SJCRH30 (cell line): ENCODE measurements at regions not wholly inside any gene's neighbourhood (a gene's known extent, or its start where the extent isn't known, plus 50 kb on each side); places are given as distances from the start of the nearest gene placed in this dataset.
"Not testable (repeated sequence)": the region's sequence is repeated elsewhere in the genome, so short reads cannot be mapped to it uniquely, and the experiment has no call there.

ENCODE experiments used
- DNase-seq, 2 experiments: peaks; one replicate each; pipeline ENCODE4 v3.0.0-alpha.2; 2015 to 2020
- H3K27ac ChIP-seq: fragments of 250-450 bp; sonication (Bioruptor Pico); 2 replicates; pipeline ENCODE4 v1.5.1; 2020; ENCODE audit warnings: mild to moderate bottlenecking, moderate library complexity
- H3K27me3 ChIP-seq: fragments of 250-450 bp; sonication (Bioruptor Pico); 2 replicates; pipeline ENCODE4 v1.5.1; 2020; ENCODE audit warnings: mild to moderate bottlenecking, moderate library complexity
- H3K36me3 ChIP-seq: fragments of 250-450 bp; sonication (Bioruptor Pico); 2 replicates; pipeline ENCODE4 v1.5.1; 2020; ENCODE audit warnings: mild to moderate bottlenecking, moderate library complexity
- H3K4me1 ChIP-seq: fragments of 250-450 bp; sonication (Bioruptor Pico); 2 replicates; pipeline ENCODE4 v1.5.1; 2020; ENCODE audit warnings: mild to moderate bottlenecking, moderate library complexity
- H3K4me3 ChIP-seq: fragments of 250-450 bp; sonication (Bioruptor Pico); 2 replicates; pipeline ENCODE4 v1.5.1; 2020; ENCODE audit warnings: mild to moderate bottlenecking, moderate library complexity
- H3K9me3 ChIP-seq: fragments of 250-450 bp; sonication (Bioruptor Pico); replicated peaks from 2 replicates; pipeline ENCODE4 v1.5.1; 2020; ENCODE audit warnings: mild to moderate bottlenecking, moderate library complexity

DNA sequence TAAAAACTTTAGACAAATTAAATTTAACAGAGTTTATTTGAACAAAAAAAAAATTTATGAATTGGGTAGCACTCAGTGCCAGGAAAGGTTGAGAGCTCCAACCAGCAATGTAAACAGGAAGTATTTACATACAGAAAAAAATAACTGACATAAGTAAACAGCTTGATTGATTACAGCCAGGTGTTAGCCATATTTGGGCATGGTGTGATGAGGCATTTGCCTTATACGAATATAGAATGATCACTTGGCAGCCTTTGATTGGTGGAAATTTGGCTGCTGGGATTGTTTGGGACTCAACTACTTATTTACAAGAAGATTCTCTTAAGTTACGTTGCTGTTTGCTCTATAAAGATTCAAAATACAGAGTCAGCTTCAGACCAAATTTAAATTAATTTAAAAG, 172.0 kb downstream of the ADAM29 start:
- H3K27me3 ChIP-seq: no peaks in the 10 kb centered on the region
- DNase-seq: peak; percentile 2 to 8
- no peak overlapping the region for H3K27ac ChIP-seq
- H3K4me3 ChIP-seq: no peak overlapping the region
- no peaks in the 10 kb centered on the region for H3K9me3 ChIP-seq
- no peaks in the 10 kb centered on the region for H3K36me3 ChIP-seq
- H3K4me1 ChIP-seq: no peaks in the 10 kb centered on the region

DNA sequence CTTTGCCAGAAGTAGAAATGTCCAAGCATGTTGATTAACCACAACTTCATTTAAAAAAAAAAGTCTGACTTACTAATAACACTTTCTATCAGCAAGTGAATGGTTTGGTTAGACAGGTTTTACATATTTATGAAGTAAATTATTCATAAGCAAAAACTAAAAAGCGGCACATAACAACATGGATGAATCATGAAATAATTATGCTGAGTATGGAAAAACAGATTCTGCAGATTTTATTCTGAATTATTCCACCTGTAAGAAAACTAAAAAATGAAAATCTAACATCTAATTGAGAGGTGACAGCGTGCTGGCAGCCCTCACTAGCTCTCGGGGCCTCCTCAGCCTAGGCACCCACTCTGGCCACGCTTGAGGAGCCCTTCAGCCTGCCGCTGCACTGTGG, 173.5 kb downstream of the ADAM29 start:
- Histone ChIP-seq H3K36me3 (no peaks in the 10 kb centered on the region), H3K4me1 (no peaks in the 10 kb centered on the region), H3K9me3 (no peaks in the 10 kb centered on the region), H3K27me3 (no peaks in the 10 kb centered on the region), H3K4me3 (no peak overlapping the region), H3K27ac (no peak overlapping the region)
- no peak for DNase-seq

DNA sequence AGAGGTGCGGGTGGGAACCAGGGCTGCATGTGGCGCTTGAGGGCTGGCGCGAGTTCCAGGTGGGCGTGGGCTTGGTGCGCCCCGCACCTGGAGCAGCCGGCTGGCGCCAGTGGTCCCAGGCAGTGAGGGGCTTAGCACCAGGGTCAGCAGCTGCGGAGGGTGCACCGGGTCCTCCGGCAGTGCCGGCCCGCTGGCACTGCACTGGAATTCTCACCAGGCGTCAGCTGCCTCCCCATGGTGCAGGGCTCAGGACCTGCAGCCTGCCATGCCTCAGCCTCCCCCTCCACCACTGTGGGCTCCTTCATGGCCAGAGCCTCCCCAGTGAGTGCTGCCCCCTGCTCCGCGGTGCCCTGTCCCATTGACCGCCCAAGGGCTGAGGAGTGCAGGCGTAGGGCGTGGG, 174.0 kb downstream of the ADAM29 start:
- Histone ChIP-seq H3K27me3 (no peaks in the 10 kb centered on the region), H3K4me1 (no peaks in the 10 kb centered on the region), H3K9me3 (no peaks in the 10 kb centered on the region), H3K4me3 (no peak overlapping the region), H3K36me3 (no peaks in the 10 kb centered on the region), H3K27ac (no peak overlapping the region)
- no peak for DNase-seq

DNA sequence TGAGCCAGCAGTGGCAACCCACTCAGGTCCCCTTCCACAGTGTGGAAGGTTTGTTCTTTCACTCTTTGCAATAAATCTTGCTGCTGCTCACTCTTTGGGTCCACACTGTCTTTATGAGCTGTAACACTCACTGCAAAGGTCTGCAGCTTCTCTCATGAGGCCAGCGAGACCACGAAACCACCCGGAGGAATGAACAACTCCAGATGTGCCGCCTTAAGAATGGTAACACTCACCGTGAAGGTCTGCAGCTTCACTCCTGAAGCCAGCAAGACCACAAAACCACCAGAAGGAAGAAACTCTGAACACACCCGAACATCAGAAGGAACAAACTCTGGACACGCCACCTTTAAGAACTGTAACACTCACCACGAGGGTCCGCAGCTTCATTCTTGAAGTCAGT, 174.9 kb downstream of the ADAM29 start:
- H3K4me3 ChIP-seq, H3K36me3 ChIP-seq, H3K27ac ChIP-seq, H3K4me1 ChIP-seq, H3K9me3 ChIP-seq, DNase-seq, H3K27me3 ChIP-seq: not testable (repeated sequence)

DNA sequence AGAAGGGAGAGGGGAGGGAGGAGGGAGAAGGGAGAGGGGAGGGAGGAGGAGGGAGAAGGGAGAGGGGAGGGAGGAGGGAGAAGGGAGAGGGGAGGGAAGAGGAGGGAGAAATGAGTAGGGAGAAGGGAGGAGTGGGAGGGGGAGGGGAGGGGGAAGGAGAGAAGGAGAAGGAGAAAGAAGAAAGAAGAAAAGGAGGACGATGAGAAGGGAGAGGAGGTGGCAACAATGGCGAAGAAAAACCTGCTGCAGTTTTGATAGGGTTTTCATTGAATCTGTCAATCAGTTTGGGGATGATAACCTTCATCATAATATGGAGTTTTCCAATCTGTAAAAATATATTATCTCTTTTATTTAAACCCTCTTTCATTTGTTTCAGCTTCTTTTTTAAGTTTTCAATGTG, 185.2 kb downstream of the ADAM29 start:
- no peaks in the 10 kb centered on the region for H3K9me3 ChIP-seq
- no peaks in the 10 kb centered on the region; the same call in 1 of the 2 replicates for H3K4me1 ChIP-seq
- DNase-seq: no peak
- no peak overlapping the region for H3K4me3 ChIP-seq
- no peaks in the 10 kb centered on the region for H3K27me3 ChIP-seq
- H3K36me3 ChIP-seq: no peaks in the 10 kb centered on the region
- no peak overlapping the region for H3K27ac ChIP-seq

DNA sequence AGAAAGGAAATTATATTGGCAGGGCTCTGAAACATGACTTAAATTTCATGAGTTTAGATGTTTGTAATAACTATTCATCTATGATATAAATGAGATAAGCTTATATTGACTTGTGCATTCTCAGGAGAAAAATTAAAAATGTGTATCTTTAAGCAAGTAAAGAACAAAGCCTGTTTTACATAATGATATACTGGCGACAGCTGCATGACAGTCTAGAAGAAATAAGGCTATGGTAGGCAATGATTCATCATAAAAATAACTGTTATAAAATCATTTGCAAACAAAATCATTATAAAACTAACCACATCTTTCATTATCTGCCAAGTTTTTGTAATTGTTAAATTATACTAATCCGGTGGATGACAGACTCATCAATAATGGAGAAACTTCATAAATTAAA, 188.1 kb downstream of the ADAM29 start:
- peak in 1 of 2 experiments; percentile 2 for DNase-seq
- no peaks in the 10 kb centered on the region for H3K36me3 ChIP-seq
- H3K27ac ChIP-seq: no peak overlapping the region
- H3K4me1 ChIP-seq: no peaks in the 10 kb centered on the region; the same call in 1 of the 2 replicates
- no peaks in the 10 kb centered on the region for H3K27me3 ChIP-seq
- no peaks in the 10 kb centered on the region for H3K9me3 ChIP-seq
- H3K4me3 ChIP-seq: no peak overlapping the region

DNA sequence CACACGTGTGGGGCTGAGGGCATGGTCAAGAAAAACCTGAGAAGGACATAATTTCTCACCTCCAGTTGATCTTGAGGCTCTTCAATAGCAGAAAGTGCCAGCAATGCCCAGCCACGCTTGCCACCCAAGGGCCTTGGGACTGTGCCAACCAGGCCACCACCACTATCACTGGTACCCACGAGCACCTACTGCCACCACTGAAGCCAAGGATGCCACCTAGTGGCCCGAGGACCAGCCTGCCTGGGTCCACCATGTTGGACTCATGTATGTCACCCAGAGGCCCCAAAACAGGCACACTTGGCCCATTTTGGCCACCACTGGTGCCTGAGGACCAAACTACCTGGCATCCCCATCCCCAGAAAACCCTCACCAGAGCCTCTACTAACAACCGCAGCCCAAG, 191.8 kb downstream of the ADAM29 start:
- peak; percentile 2 to 3 for DNase-seq
- no peak overlapping the region for H3K27ac ChIP-seq
- H3K4me3 ChIP-seq: no peak overlapping the region
- H3K4me1 ChIP-seq: no peaks in the 10 kb centered on the region; the same call in 1 of the 2 replicates
- no peaks in the 10 kb centered on the region for H3K9me3 ChIP-seq
- H3K36me3 ChIP-seq: no peaks in the 10 kb centered on the region
- H3K27me3 ChIP-seq: no peaks in the 10 kb centered on the region

DNA sequence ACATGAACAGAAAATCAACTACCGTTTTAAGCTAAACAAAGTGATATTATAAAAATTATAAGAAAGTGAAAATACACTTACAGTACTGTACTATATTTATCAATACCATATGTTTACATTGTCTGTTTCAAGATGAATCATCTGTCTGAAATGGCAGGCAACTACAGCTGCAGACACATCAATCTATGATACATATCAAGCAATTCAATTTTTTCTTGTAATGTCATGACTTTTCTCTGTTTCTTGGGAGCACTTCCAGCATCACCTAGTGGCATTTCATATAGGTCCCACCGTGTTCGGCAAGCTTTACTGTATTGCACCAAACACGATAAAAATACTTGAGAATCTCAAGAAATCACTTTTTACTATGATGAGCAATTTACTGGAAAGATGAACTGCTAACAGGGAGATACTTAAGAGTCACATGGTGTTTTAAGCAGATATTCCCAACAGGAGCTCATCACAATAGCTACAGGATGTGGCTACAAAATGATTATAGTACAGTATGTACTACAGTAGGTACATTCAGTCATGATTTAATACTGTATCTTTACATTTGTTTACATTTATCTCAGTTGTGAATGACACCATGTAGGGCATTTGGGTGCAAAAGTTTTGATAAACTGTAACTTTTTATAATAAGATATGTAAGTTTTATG, 207.4 kb downstream of the ADAM29 start:
- no peaks in the 10 kb centered on the region for H3K4me1 ChIP-seq
- H3K9me3 ChIP-seq: no peaks in the 10 kb centered on the region
- DNase-seq: no peak
- H3K27ac ChIP-seq: no peak overlapping the region
- no peak overlapping the region for H3K4me3 ChIP-seq
- no peaks in the 10 kb centered on the region for H3K36me3 ChIP-seq
- no peaks in the 10 kb centered on the region for H3K27me3 ChIP-seq

DNA sequence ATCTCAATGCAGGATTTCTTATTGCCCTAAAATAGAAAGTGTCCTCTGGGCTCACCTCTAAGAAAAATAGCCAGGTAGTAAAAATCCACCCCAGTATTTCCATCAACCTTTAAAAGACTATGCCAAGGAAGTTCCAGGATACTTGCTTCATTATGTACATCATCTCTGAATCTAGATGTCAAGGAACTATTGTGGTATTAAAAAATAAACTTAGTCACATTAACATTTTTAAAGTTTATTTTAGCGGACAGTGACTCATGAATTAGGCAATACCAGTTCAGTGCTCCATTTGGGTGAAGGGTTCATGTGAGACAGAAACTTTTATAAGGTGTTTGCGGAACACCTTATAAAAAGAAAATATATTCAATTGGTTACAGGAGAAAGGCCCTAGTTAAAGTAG, 209.2 kb downstream of the ADAM29 start:
- no peaks in the 10 kb centered on the region for H3K9me3 ChIP-seq
- no peaks in the 10 kb centered on the region for H3K27me3 ChIP-seq
- H3K4me3 ChIP-seq: no peak overlapping the region
- DNase-seq: no peak
- no peak overlapping the region for H3K27ac ChIP-seq
- no peaks in the 10 kb centered on the region for H3K4me1 ChIP-seq
- H3K36me3 ChIP-seq: no peaks in the 10 kb centered on the region

DNA sequence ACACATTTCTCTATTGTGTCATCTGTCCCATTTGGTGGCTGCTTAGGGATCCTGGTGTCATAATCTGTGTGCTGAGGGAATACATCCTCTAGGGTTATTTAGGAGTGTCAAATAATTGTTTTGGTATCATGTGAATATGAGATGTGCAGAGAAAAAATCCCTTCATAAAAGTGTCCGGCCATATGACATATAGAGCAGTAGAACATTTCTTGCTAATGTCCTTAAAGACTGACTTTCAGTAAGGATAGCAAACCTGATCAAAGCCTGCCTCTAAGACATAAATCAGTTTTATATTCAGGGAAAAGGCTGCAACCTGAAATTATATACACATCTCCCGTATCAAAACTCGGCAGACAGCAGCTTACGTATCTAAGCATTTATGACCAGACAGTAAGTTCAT, 211.6 kb downstream of the ADAM29 start:
- Histone ChIP-seq H3K36me3 (no peaks in the 10 kb centered on the region), H3K4me3 (no peak overlapping the region), H3K4me1 (no peaks in the 10 kb centered on the region), H3K27me3 (no peaks in the 10 kb centered on the region), H3K9me3 (no peaks in the 10 kb centered on the region), H3K27ac (no peak overlapping the region)
- no peak for DNase-seq

DNA sequence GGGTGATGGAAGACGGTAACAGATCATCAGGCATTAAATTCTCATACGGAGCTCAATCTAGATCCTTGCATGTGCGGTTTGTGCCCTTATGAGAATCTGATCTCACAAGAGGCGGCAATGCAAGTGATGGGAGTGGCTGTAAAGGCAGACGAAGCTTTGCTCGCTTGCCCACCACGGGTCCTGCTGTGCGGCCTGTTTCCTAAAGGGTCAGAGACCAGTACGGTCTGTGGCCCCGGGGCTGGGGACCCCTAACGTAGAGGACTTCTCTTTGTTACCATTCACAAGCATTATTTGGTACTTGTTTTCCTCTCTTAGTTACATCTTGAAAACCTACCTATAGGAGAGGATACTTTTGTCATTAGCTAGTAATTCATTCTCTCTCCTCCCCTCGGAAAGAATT, 221.0 kb downstream of the ADAM29 start:
- no peak for DNase-seq
- no peaks in the 10 kb centered on the region for H3K9me3 ChIP-seq
- no peaks in the 10 kb centered on the region for H3K27me3 ChIP-seq
- no peaks in the 10 kb centered on the region for H3K4me1 ChIP-seq
- no peak overlapping the region for H3K4me3 ChIP-seq
- H3K27ac ChIP-seq: no peak overlapping the region
- H3K36me3 ChIP-seq: no peaks in the 10 kb centered on the region

DNA sequence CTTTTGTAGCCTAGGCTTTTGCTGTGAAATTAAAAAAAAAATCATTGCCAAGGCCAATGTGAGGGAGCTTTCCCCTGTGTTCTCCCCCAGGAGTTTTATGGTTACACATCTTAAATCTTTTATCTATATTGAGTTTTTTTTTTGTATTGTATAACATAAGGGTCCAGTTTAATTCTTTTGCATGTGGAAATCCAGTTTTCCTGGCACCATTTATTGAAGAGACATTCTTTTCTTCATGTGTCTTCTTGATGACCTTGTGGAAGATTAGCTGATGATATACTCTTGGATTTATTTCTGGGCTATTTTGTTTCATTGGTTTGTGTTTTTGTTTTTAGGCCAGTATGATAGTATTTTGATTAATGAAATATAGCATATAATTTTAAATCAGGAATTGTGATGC, 225.0 kb downstream of the ADAM29 start:
- Histone ChIP-seq H3K4me1 (no peaks in the 10 kb centered on the region), H3K36me3 (no peaks in the 10 kb centered on the region), H3K27ac (no peak overlapping the region), H3K27me3 (no peaks in the 10 kb centered on the region), H3K4me3 (no peak overlapping the region), H3K9me3 (no peaks in the 10 kb centered on the region)
- no peak for DNase-seq

DNA sequence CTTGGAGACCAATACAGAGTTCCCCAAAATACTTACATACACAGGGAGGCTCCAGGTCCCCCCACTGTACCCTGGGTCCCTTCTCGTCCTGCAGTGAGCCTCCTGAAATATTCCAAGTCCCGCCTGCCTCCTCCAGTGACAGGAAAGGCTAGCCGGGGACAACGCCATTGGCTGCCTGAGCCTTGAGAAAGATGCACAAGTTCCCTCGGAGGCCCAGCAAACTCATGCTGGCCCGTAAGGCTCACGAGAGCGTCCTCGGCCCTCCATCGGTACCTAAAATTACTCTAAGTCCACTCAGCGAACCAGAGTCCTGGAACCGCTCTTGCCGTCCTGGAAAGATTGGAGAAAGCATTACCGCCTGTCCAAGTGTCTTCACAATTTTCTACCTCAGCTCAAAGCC, 228.6 kb downstream of the ADAM29 start:
- H3K9me3 ChIP-seq: no peaks in the 10 kb centered on the region

DNA sequence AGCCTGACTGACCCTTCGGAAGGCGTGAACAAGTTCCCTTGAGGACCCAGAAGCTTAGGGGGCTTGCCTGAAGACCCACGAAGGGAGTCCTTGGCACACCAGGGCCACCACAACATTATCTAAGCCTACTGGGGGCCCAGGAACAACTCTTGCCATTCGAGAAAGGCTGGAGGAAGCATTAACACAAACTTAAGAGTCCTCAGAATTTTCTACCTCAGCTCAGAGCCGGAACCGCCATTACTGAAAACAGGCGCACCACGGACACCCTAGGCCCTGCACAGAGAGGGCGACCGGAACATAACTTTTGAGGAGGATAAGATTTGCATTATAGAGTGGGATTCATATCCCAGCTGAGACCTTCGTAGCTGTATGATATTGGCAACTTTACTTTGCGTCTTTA, 229.1 kb downstream of the ADAM29 start:
- Histone ChIP-seq H3K9me3 (no peaks in the 10 kb centered on the region), H3K4me1 (no peaks in the 10 kb centered on the region), H3K27ac (no peak overlapping the region), H3K36me3 (no peaks in the 10 kb centered on the region), H3K4me3 (no peak overlapping the region), H3K27me3 (no peaks in the 10 kb centered on the region)
- DNase-seq: no peak

More for the DNA sequence above, 228.6 kb downstream of the ADAM29 start:
- DNase-seq: no peak
- Histone ChIP-seq H3K27ac (no peak overlapping the region), H3K4me1 (no peaks in the 10 kb centered on the region), H3K36me3 (no peaks in the 10 kb centered on the region), H3K27me3 (no peaks in the 10 kb centered on the region), H3K4me3 (no peak overlapping the region)

DNA sequence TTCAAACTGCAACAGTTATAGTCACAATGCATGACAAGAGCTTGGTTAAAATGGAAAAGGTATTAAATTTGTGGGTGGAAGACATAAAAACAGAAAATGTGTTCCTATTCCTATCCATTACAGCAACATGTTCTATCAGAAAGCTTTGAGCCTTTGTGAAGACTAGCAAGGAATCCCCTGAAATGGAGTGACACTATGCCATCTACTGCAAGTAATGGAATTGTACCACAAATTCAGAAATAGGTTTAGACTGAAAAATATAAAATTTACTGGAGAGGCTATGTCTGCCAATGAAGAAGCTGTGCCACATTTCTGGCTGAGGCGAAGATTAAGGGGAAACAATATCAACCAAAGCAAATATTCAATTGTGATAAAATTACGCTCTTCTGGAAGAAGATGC, 247.9 kb downstream of the ADAM29 start:
- no peaks in the 10 kb centered on the region for H3K36me3 ChIP-seq
- no peak for DNase-seq
- no peaks in the 10 kb centered on the region for H3K27me3 ChIP-seq
- H3K9me3 ChIP-seq: no peaks in the 10 kb centered on the region
- no peaks in the 10 kb centered on the region for H3K4me1 ChIP-seq
- no peak overlapping the region for H3K4me3 ChIP-seq
- no peak overlapping the region for H3K27ac ChIP-seq

DNA sequence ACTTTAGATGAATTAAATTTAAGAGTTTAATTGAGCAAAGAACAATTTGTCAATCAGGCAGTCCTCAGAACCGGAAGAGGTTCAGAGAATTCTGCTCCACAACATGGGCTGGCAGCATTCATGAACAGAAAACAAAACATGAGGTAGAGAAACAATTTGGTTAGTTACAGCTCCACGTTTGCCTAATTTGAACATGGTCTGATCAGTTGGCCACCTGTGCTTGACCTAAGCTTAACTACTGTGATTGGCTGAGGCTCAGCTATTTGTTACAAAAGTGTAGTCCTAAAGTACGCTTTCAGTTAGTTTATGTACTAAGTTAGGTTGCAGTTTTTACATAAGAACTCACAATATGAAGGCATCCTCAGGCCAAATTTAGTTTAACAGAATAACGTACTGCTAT, 258.6 kb downstream of the ADAM29 start:
- no peak for DNase-seq
- Histone ChIP-seq H3K4me3 (no peak overlapping the region), H3K9me3 (no peaks in the 10 kb centered on the region), H3K4me1 (no peaks in the 10 kb centered on the region), H3K27ac (no peak overlapping the region), H3K27me3 (no peaks in the 10 kb centered on the region), H3K36me3 (no peaks in the 10 kb centered on the region)
